HFF-Myc (cell line): ENCODE measurements at regions not wholly inside any gene's neighbourhood (a gene's known extent, or its start where the extent isn't known, plus 50 kb on each side); places are given as distances from the start of the nearest gene placed in this dataset.

Source experiments
- DNase-seq: peaks from one replicate; pipeline ENCODE4 v3.0.0-alpha.2; 2011; ENCODE audit warnings: low read depth; ENCODE audit errors: extremely low read depth
- H3K4me3 ChIP-seq: replicated peaks from 2 replicates; pipeline ENCODE4 v1.5.1; 2011; ENCODE audit warnings: low read depth, mild to moderate bottlenecking, control low read depth, low read length
- TF ChIP-seq, protein P1 (sequence below): IDR thresholded peaks from 2 replicates; pipeline ENCODE4 v1.5.1; 2012; ENCODE audit warnings: mild to moderate bottlenecking, low read depth, low read length, control low read depth; ENCODE audit errors: missing control alignments

DNA sequence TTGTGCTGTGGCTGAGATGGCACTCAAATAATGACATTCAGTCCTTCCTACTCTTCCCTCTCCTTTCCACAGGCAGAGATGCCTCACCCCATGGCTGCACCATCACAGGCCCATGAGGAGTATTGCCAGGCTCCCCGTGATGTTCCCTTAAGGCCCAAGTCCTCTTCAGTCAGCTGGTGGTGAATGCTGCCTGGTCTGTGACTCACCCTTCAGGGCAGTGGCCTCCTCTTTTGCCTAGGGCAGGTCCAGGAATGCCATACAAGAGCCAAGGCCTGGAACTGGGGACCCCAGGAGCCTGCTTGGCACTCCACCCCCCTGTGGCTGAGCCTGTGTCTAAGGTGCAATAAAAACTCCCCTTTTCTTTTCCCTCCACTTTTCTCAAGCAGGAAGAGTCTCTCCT lies 144.2 kb upstream of the GEMIN8 start:
- no peak overlapping the region for H3K4me3 ChIP-seq
- no peak for DNase-seq
- TF ChIP-seq, protein P1, sequence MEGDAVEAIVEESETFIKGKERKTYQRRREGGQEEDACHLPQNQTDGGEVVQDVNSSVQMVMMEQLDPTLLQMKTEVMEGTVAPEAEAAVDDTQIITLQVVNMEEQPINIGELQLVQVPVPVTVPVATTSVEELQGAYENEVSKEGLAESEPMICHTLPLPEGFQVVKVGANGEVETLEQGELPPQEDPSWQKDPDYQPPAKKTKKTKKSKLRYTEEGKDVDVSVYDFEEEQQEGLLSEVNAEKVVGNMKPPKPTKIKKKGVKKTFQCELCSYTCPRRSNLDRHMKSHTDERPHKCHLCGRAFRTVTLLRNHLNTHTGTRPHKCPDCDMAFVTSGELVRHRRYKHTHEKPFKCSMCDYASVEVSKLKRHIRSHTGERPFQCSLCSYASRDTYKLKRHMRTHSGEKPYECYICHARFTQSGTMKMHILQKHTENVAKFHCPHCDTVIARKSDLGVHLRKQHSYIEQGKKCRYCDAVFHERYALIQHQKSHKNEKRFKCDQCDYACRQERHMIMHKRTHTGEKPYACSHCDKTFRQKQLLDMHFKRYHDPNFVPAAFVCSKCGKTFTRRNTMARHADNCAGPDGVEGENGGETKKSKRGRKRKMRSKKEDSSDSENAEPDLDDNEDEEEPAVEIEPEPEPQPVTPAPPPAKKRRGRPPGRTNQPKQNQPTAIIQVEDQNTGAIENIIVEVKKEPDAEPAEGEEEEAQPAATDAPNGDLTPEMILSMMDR, result no peak

DNA sequence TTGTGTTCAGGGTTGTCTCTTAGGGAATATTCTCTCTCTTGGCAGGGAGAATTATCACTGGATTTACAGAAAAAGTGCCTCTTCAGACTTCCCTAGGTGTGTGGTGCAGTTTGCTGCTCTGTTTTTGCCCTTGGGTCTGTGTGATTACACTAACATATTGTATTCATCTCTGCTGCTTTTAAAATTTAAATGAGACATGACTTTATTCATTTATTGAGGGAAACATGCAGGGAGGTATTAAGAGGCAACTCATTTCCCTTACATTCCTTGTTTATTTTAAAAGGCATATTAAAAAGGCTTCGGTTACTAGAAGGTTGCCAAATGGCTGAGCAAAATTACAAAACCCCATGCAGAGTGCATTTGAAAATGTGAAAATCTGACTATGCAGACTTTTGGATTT lies 135.1 kb upstream of the GEMIN8 start:
- H3K4me3 ChIP-seq, result no peak overlapping the region
- TF ChIP-seq, protein P1, result no peak
- DNase-seq, result no peak

DNA sequence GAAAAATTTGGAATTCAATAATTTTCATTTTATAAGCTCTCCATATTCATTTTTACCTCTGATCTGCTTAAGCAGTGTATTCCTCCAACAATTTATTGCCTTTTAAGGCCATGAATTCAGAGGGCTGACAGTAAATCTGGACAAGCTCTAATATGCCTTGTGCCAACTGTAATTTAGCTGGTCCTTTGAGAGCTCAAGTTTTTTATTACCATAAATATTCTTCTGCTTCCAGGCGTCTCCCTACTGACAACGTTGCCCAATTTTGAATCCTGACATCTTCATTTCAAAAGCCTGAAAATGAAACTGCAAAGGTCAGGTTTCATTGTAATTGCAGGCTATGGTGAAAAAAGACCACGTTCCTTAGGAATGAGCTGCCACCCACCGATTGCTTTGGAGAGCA lies 95.8 kb upstream of the GEMIN8 start:
- H3K4me3 ChIP-seq, result no peak overlapping the region
- TF ChIP-seq, protein P1, result no peak
- no peak for DNase-seq

DNA sequence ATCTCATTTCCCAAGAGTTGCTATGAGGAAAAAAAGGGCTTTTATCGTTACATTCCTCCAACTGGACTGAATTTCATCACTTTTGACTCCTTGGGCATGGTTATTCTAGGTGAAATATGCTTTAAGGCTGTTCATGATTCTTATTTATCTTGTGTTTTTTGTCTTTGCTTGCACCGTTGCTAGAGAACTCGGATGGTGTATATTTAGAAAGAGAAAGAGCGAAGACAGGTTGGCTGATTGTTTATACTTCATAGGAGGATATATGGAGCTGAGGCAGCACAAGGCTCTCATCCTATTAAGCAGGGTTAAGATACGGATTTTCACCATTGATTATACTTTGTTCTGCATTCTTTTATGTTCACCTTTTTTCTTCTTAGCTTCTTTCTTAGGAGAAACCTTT lies 94.9 kb upstream of the GEMIN8 start:
- TF ChIP-seq, protein P1, result no peak
- H3K4me3 ChIP-seq, result no peak overlapping the region
- no peak for DNase-seq

DNA sequence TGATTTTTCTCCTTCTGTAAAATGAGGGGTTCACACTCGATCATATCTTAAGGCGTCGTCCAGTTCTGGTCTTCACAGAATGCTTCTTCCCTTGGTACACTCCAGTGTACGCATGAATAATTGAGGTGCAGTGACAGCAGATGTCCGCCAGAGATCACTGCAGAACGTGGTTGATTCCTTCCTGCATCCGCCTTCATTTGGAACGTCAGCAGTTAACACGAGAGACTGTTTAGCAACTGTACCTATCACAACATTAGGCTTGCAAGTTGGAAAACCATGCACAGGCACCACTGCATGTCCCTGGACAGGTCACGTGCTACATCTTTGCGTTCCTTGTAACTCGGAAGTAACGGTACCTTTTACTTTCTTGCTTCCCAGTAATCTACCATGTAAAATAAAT lies 66.0 kb upstream of the GEMIN8 start:
- DNase-seq, result peak; percentile 32
- H3K4me3 ChIP-seq, result no peak overlapping the region
- TF ChIP-seq, protein P1, result peak; percentile 63

DNA sequence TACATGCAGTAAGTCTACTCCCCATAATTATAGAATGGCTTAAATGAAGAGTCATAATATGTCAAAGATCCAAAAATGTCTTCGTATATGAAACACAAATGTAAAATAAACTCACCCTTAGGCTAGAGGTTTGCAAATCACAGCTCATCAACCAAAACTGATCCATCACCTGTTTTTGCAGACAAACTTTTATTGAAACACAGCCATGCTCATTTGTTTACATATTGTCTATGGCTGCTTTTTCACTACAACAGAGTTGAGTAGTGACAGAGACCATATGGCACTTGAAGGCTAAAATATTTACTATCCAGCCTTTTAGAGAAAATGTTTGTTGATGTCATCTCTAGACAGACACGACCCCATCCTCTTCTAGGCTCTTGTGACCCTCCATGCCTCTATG lies 64.5 kb upstream of the GEMIN8 start:
- DNase-seq, result no peak
- TF ChIP-seq, protein P1, result no peak
- H3K4me3 ChIP-seq, result no peak overlapping the region

DNA sequence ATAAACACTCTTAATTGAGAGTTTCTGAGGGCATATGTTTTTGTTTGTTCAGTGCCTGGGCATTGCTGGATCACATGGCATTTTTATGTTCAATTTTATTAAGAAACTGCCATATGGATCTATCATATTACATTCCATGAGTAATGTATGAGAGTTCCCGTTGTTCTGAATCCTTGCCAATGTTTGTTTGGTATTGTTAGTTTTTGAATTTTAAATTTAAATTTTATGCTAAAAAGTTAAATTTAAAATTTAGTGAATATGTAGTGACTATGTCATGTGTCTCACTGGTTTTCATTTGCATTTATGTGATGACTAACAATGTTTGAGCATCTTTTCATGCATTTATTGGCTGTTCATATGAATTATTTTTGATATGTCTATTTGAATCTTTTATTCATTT lies 54.8 kb upstream of the GEMIN8 start:
- TF ChIP-seq, protein P1, result no peak
- no peak overlapping the region for H3K4me3 ChIP-seq
- DNase-seq, result no peak
